Fibroblast of pulmonary artery (primary cell): ENCODE measurements at regions not wholly inside any gene's neighbourhood (a gene's known extent, or its start where the extent isn't known, plus 50 kb on each side); places are given as distances from the start of the nearest gene placed in this dataset.
A peak's percentile ranks its signal among the peaks of the same experiment; 100 is the strongest.

ENCODE experiments used
- DNase-seq: peaks from one replicate; pipeline ENCODE4 v3.0.0-alpha.2; 2010; ENCODE audit warnings: low read depth
- H3K4me3 ChIP-seq: replicated peaks from 2 replicates; pipeline ENCODE4 v1.5.1; 2011; ENCODE audit warnings: low read depth, mild to moderate bottlenecking, control low read depth, low read length, moderate library complexity
- TF ChIP-seq, protein P1 (sequence below): IDR thresholded peaks from 2 replicates; pipeline ENCODE4 v1.5.1; 2011; ENCODE audit warnings: mild to moderate bottlenecking, control low read depth, low read length, inconsistent platforms; ENCODE audit errors: missing control alignments

DNA sequence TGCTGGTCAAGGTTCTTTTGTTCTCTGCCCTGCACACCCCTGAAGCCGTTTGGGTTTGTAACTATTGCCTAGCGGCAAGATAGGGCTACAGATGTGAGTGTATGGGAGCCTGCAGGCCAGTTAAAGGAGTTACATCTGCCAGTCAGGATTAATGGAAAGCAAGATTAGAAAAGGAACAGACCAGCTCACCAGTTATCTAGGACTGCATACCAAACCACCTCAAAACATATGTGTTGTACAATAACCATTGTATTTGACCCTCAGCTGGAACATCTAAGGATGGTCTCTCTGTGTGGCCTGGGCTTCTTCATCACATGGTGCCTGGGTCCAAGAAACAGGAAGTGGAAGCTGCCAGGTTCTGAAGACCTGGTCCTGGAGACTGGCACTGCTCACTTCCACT, 52.5 kb upstream of the FBXO28 start:
- no peak overlapping the region for H3K4me3 ChIP-seq
- DNase-seq = no peak
- TF ChIP-seq, protein P1, sequence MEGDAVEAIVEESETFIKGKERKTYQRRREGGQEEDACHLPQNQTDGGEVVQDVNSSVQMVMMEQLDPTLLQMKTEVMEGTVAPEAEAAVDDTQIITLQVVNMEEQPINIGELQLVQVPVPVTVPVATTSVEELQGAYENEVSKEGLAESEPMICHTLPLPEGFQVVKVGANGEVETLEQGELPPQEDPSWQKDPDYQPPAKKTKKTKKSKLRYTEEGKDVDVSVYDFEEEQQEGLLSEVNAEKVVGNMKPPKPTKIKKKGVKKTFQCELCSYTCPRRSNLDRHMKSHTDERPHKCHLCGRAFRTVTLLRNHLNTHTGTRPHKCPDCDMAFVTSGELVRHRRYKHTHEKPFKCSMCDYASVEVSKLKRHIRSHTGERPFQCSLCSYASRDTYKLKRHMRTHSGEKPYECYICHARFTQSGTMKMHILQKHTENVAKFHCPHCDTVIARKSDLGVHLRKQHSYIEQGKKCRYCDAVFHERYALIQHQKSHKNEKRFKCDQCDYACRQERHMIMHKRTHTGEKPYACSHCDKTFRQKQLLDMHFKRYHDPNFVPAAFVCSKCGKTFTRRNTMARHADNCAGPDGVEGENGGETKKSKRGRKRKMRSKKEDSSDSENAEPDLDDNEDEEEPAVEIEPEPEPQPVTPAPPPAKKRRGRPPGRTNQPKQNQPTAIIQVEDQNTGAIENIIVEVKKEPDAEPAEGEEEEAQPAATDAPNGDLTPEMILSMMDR = no peak

DNA sequence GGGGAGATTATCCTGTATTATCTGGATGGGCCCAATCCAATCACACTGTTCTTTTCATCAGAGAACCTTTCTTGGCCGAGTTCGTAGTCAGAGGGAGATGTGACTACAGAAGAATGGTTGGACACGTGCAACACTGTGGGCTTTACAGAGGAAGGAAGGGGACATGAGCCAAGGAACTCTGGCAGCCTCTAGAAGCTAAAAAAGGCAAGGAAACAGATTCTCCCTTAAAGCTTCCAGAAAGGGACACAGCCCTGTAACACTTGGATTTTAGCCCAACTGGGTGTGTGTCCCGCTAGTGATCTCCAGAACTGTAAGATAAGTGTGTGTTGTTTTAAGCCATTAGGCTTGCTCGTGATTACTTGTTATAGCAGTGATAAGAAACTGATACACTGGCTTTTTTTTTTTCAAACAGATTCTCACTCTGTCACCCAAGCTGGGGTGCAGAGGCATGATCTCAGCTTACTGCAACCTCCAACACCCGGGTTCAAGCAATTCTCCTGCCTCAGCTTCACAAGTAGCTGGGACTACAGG, 53.9 kb upstream of the FBXO28 start:
- TF ChIP-seq, protein P1 = no peak
- DNase-seq = no peak
- H3K4me3 ChIP-seq = no peak overlapping the region

DNA sequence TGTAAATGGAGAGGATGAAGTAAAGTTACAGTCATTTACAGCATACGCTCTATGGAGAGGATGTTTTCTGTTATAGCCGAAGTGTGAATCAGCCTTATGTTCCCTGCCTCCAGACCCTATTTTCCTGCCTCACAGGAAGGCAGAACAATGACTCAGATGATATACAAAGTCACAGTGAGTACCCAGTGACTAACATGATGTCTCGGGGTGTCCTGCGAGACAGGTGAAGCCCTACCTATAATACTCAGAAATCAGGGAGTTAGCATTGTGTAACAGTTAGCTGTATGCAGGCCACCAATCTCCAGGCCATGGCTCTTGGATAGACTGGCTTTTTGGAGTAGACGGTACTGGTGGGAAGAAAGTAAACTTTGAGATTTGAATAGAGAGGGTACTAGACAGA, 55.6 kb upstream of the FBXO28 start:
- no peak overlapping the region for H3K4me3 ChIP-seq
- peak; percentile 31 for DNase-seq
- TF ChIP-seq, protein P1 = no peak

DNA sequence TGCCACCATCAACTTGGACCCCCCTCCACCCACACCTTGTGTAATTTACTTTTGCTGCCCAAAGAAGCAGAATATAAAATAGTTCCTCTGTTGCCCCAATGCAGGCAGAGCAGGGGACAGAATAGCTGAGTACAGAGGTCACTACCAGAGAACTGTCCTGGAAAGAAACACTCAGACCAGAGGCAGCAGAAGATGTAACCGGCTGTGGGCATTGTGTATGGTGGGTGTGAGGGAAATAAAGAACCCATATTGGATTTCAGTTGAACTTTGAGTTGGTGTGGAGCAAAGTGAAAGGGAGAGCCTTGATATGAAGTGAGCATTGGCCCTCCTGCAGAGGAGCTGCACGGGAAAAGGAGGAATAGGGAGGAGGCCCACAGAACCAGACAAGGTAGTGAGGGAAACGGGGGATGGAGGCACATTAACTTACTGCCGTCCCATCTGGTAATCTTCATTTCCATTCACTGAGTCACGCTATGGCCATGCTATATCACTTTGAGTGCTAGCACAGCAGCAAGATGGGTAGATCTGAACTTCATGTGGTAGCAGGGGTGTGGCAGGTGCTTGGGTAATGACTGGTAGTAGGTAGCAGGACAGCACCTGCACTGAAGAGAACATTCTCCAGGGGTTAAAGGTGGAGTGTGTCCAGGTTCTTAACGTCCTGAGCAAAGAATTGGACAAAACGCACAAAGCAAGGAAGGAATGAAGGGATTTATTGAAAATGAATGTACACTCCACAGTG, 56.3 kb upstream of the FBXO28 start:
- TF ChIP-seq, protein P1 = no peak
- H3K4me3 ChIP-seq = no peak overlapping the region
- DNase-seq = no peak

DNA sequence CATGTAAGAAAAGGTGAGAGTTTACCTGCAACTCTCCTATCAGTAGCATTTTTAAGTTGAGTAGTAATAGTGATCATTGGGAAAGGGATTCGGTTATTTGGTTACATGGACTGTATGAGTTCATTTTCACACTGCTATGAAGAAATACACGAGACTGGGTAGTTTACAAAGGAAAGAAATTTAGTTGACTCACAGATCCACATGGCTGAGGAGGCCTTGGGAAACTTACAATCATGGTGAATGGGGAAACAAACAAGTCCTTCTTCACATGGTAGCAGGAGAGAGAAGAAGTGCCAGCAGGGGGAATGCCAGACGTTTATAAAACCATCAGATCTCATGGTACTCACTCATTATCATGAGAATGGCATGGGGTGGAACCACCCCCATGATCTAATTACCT, 59.3 kb upstream of the FBXO28 start:
- peak; percentile 26 for DNase-seq
- TF ChIP-seq, protein P1 = no peak

DNA sequence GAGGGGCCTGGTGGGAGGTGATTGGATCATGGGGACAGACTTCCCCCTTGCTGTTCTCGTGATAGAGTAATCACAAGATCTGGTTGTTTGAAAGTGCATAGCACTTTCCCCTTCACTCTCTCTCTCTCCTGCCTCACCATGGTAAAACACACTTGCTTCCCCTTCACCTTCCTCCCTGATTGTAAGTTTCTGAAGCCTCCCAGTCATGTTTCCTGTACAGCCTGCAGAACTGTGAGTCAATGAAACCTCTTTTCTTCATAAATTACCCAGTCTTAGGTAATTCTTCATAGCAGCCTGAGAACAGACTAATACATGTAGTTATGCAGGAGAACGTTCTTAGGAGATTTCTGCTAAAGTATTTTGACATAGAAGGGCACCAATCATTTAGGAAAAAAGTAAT, 59.9 kb upstream of the FBXO28 start:
- DNase-seq = peak; percentile 23
- TF ChIP-seq, protein P1 = no peak

More for the DNA sequence above, 59.3 kb upstream of the FBXO28 start:
- H3K4me3 ChIP-seq = no peak overlapping the region

DNA sequence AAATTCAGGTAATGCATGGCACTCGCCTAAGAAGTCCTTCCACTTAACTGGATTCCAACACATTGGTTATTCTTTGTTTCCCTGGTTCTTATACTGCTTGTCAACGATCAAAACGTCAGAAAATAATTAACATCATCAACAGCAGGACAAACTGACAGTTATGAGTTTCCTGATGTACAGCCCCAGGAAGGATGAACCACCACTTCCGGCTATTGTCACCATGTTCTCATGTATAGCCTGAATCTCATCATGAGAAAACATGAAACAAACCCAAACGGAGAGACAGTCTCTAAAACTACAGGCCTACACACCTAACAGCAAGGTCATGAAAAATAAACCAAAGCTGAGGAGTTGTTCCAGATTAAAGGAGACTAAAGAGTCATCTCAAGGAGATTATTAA, 60.5 kb upstream of the FBXO28 start:
- no peak for DNase-seq
- no peak overlapping the region for H3K4me3 ChIP-seq
- TF ChIP-seq, protein P1 = no peak

More for the DNA sequence above, 59.9 kb upstream of the FBXO28 start:
- no peak overlapping the region for H3K4me3 ChIP-seq
